ENCODE measurements at regions not wholly inside any gene's neighbourhood (a gene's known extent, or its start where the extent isn't known, plus 50 kb on each side); places are given as distances from the start of the nearest gene placed in this dataset.

GRCh38 chr2:156810094-156810493, 373.9 kb downstream of the GPD2 start:
- Histone ChIP-seq H3K36me3 (ENCODE audit: control insufficient read depth in 3 of 3, insufficient read depth in 2 of 3, low read depth in 1 of 3, low read length in 3 of 3) (no peaks in the 10 kb centered on the region), H3K4me1 (ENCODE audit: control insufficient read depth in 3 of 3, insufficient read depth in 2 of 3, low read depth in 1 of 3, low read length in 2 of 3) (no peaks in the 10 kb centered on the region), H3K27me3 (ENCODE audit: control insufficient read depth in 3 of 3, insufficient read depth in 3 of 3, low read length in 3 of 3) (no peaks in the 10 kb centered on the region), H3K9me3 (ENCODE audit: control insufficient read depth in 2 of 2, insufficient read depth in 1 of 2, low read depth in 1 of 2, low read length in 1 of 2) (peaks cover 0 to 2% of the 10 kb centered on the region in 2 donors), H3K27ac (ENCODE audit: low read depth in 1 of 3, low read length in 2 of 3) (no peak overlapping the region), H3K4me3 (ENCODE audit: low read depth in 1 of 3, low read length in 3 of 3) (no peak overlapping the region)
- no peak for DNase-seq
- WGBS, 3 donors, result 80 to 89% (median 88%) methylated on average over 2 of the region's 2 CpGs
- FAIRE-seq, result no peak

- H3K36me3 ChIP-seq (ENCODE audit: control insufficient read depth in 3 of 3, insufficient read depth in 2 of 3, low read depth in 1 of 3, low read length in 3 of 3), result no peaks in the 10 kb centered on the region
- H3K4me1 ChIP-seq (ENCODE audit: control insufficient read depth in 3 of 3, insufficient read depth in 2 of 3, low read depth in 1 of 3, low read length in 2 of 3), result no peaks in the 10 kb centered on the region
- no peaks in the 10 kb centered on the region for H3K9me3 ChIP-seq (ENCODE audit: control insufficient read depth in 2 of 2, insufficient read depth in 1 of 2, low read depth in 1 of 2, low read length in 1 of 2)
- no peaks in the 10 kb centered on the region for H3K27me3 ChIP-seq (ENCODE audit: control insufficient read depth in 3 of 3, insufficient read depth in 3 of 3, low read length in 3 of 3)
- H3K4me3 ChIP-seq (ENCODE audit: low read depth in 1 of 3, low read length in 3 of 3), result no peak overlapping the region
- FAIRE-seq (no peak), DNase-seq (no peak)
- no peak overlapping the region for H3K27ac ChIP-seq (ENCODE audit: low read depth in 1 of 3, low read length in 2 of 3)
- 71 to 96% (median 82%) methylated on average over 1 of the region's 1 CpG for WGBS, 3 donors
Measured at GRCh38 chr2:156812496-156812895, 376.3 kb downstream of the GPD2 start.

- H3K36me3 ChIP-seq (ENCODE audit: control insufficient read depth in 3 of 3, insufficient read depth in 2 of 3, low read depth in 1 of 3, low read length in 3 of 3), result no peaks in the 10 kb centered on the region
- H3K27me3 ChIP-seq (ENCODE audit: control insufficient read depth in 3 of 3, insufficient read depth in 3 of 3, low read length in 3 of 3), result no peaks in the 10 kb centered on the region
- no peak overlapping the region for H3K4me3 ChIP-seq (ENCODE audit: low read depth in 1 of 3, low read length in 3 of 3)
- peaks cover 0 to 2% (median 0%) of the 10 kb centered on the region in 3 donors for H3K4me1 ChIP-seq (ENCODE audit: control insufficient read depth in 3 of 3, insufficient read depth in 2 of 3, low read depth in 1 of 3, low read length in 2 of 3)
- WGBS, 3 donors, result 67 to 81% (median 80%) methylated on average over 1 of the region's 1 CpG
- DNase-seq (no peak), FAIRE-seq (no peak)
- H3K27ac ChIP-seq (ENCODE audit: low read depth in 1 of 3, low read length in 2 of 3), result no peak overlapping the region
- H3K9me3 ChIP-seq (ENCODE audit: control insufficient read depth in 2 of 2, insufficient read depth in 1 of 2, low read depth in 1 of 2, low read length in 1 of 2), result no peaks in the 10 kb centered on the region
Measured at GRCh38 chr2:156817430-156817829, 381.3 kb downstream of the GPD2 start.

- 81 to 93% (median 83%) methylated on average over 6 of the region's 6 CpGs for WGBS, 3 donors
- FAIRE-seq (no peak), DNase-seq (no peak)
- no peak overlapping the region for H3K27ac ChIP-seq (ENCODE audit: low read depth in 1 of 3, low read length in 2 of 3)
- no peaks in the 10 kb centered on the region for H3K9me3 ChIP-seq (ENCODE audit: control insufficient read depth in 2 of 2, insufficient read depth in 1 of 2, low read depth in 1 of 2, low read length in 1 of 2)
- H3K36me3 ChIP-seq (ENCODE audit: control insufficient read depth in 3 of 3, insufficient read depth in 2 of 3, low read depth in 1 of 3, low read length in 3 of 3), result no peaks in the 10 kb centered on the region
- H3K27me3 ChIP-seq (ENCODE audit: control insufficient read depth in 3 of 3, insufficient read depth in 3 of 3, low read length in 3 of 3), result no peaks in the 10 kb centered on the region
- H3K4me1 ChIP-seq (ENCODE audit: control insufficient read depth in 3 of 3, insufficient read depth in 2 of 3, low read depth in 1 of 3, low read length in 2 of 3), result peaks cover 0 to 2% (median 0%) of the 10 kb centered on the region in 3 donors
- no peak overlapping the region for H3K4me3 ChIP-seq (ENCODE audit: low read depth in 1 of 3, low read length in 3 of 3)
Measured at GRCh38 chr2:156818221-156818620, 382.0 kb downstream of the GPD2 start.

GRCh38 chr2:156818944-156819343, 382.8 kb downstream of the GPD2 start:
- peaks cover 0 to 2% (median 0%) of the 10 kb centered on the region in 3 donors for H3K4me1 ChIP-seq (ENCODE audit: control insufficient read depth in 3 of 3, insufficient read depth in 2 of 3, low read depth in 1 of 3, low read length in 2 of 3)
- WGBS, 3 donors, result 38 to 52% (median 47%) methylated on average over 3 of the region's 3 CpGs
- no peaks in the 10 kb centered on the region for H3K27me3 ChIP-seq (ENCODE audit: control insufficient read depth in 3 of 3, insufficient read depth in 3 of 3, low read length in 3 of 3)
- no peak overlapping the region for H3K27ac ChIP-seq (ENCODE audit: low read depth in 1 of 3, low read length in 2 of 3)
- DNase-seq (peak in 1 of 2 donors; percentile 4), FAIRE-seq (no peak)
- no peaks in the 10 kb centered on the region for H3K9me3 ChIP-seq (ENCODE audit: control insufficient read depth in 2 of 2, insufficient read depth in 1 of 2, low read depth in 1 of 2, low read length in 1 of 2)
- no peak overlapping the region for H3K4me3 ChIP-seq (ENCODE audit: low read depth in 1 of 3, low read length in 3 of 3)
- H3K36me3 ChIP-seq (ENCODE audit: control insufficient read depth in 3 of 3, insufficient read depth in 2 of 3, low read depth in 1 of 3, low read length in 3 of 3), result no peaks in the 10 kb centered on the region

- Histone ChIP-seq H3K36me3 (ENCODE audit: control insufficient read depth in 3 of 3, insufficient read depth in 2 of 3, low read depth in 1 of 3, low read length in 3 of 3) (no peaks in the 10 kb centered on the region), H3K27ac (ENCODE audit: low read depth in 1 of 3, low read length in 2 of 3) (no peak overlapping the region), H3K4me3 (ENCODE audit: low read depth in 1 of 3, low read length in 3 of 3) (no peak overlapping the region), H3K27me3 (ENCODE audit: control insufficient read depth in 3 of 3, insufficient read depth in 3 of 3, low read length in 3 of 3) (no peaks in the 10 kb centered on the region), H3K4me1 (ENCODE audit: control insufficient read depth in 3 of 3, insufficient read depth in 2 of 3, low read depth in 1 of 3, low read length in 2 of 3) (no peaks in the 10 kb centered on the region), H3K9me3 (ENCODE audit: control insufficient read depth in 2 of 2, insufficient read depth in 1 of 2, low read depth in 1 of 2, low read length in 1 of 2) (peaks cover 0 to 9% of the 10 kb centered on the region in 2 donors)
- 68 to 94% (median 82%) methylated on average over 2 of the region's 2 CpGs for WGBS, 3 donors
- no peak for FAIRE-seq
- no peak for DNase-seq
Measured at GRCh38 chr2:156826341-156826933, 390.3 kb downstream of the GPD2 start.

GRCh38 chr2:156834431-156834830, 398.3 kb downstream of the GPD2 start:
- H3K27me3 ChIP-seq (ENCODE audit: control insufficient read depth in 3 of 3, insufficient read depth in 3 of 3, low read length in 3 of 3), result no peaks in the 10 kb centered on the region
- no peaks in the 10 kb centered on the region for H3K9me3 ChIP-seq (ENCODE audit: control insufficient read depth in 2 of 2, insufficient read depth in 1 of 2, low read depth in 1 of 2, low read length in 1 of 2)
- DNase-seq (no peak), FAIRE-seq (no peak)
- H3K4me1 ChIP-seq (ENCODE audit: control insufficient read depth in 3 of 3, insufficient read depth in 2 of 3, low read depth in 1 of 3, low read length in 2 of 3), result no peaks in the 10 kb centered on the region
- no peak overlapping the region for H3K27ac ChIP-seq (ENCODE audit: low read depth in 1 of 3, low read length in 2 of 3)
- H3K36me3 ChIP-seq (ENCODE audit: control insufficient read depth in 3 of 3, insufficient read depth in 2 of 3, low read depth in 1 of 3, low read length in 3 of 3), result no peaks in the 10 kb centered on the region
- WGBS, 3 donors, result 78 to 99% (median 85%) methylated on average over 1 of the region's 1 CpG
- H3K4me3 ChIP-seq (ENCODE audit: low read depth in 1 of 3, low read length in 3 of 3), result no peak overlapping the region

- H3K36me3 ChIP-seq (ENCODE audit: control insufficient read depth in 3 of 3, insufficient read depth in 2 of 3, low read depth in 1 of 3, low read length in 3 of 3), result no peaks in the 10 kb centered on the region
- no peaks in the 10 kb centered on the region for H3K27me3 ChIP-seq (ENCODE audit: control insufficient read depth in 3 of 3, insufficient read depth in 3 of 3, low read length in 3 of 3)
- H3K4me1 ChIP-seq (ENCODE audit: control insufficient read depth in 3 of 3, insufficient read depth in 2 of 3, low read depth in 1 of 3, low read length in 2 of 3), result no peaks in the 10 kb centered on the region
- H3K4me3 ChIP-seq (ENCODE audit: low read depth in 1 of 3, low read length in 3 of 3), result no peak overlapping the region
- H3K27ac ChIP-seq (ENCODE audit: low read depth in 1 of 3, low read length in 2 of 3), result no peak overlapping the region
- no peaks in the 10 kb centered on the region for H3K9me3 ChIP-seq (ENCODE audit: control insufficient read depth in 2 of 2, insufficient read depth in 1 of 2, low read depth in 1 of 2, low read length in 1 of 2)
- FAIRE-seq, result no peak
- DNase-seq, result no peak
- 75 to 85% (median 81%) methylated on average over 6 of the region's 6 CpGs for WGBS, 3 donors
Measured at GRCh38 chr2:156837635-156838370, 401.6 kb downstream of the GPD2 start.

Measured in small intestine (tissue), 7 donors.